ENCODE measurements at regions not wholly inside any gene's neighbourhood (a gene's known extent, or its start where the extent isn't known, plus 50 kb on each side); places are given as distances from the start of the nearest gene placed in this dataset.
A peak's percentile ranks its signal among the peaks of the same experiment; 100 is the strongest.

DNA sequence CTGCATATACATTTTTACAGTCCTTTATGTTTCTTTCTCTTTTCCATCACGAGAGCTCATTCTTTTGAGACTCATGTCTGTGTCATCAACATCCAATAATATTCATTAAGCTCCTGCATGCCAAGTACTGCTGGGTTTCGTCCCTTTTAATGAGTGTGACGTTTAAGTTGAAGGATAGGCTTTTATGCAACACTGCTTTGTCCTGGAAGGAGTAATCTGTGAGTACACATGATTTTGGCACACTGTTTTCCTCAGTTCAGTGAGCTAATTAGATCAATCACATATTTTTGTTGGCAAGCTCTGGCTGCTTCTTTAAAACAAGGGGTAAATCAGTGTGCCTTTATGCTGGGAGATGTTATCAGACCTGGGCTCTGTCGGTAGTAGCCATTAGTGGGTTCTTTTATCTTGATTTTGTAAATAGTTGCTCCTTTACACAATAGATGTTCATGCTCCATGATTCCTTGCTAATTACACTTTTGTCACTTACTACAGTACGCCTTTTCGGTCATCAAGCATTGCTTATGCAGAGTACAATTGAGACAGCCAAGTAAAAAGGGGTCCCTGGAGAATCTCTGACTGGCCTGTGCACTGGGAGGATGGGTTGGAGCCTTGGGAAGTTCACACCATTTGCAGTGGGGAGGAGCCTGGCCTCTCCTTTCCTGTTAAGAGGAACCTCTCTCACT lies 132.6 kb downstream of the FHIP1A start:
- Histone ChIP-seq H3K27ac (ENCODE audit: insufficient read depth, low read length) (no peak overlapping the region), H3K4me1 (ENCODE audit: control insufficient read depth, insufficient read depth, low read length) (no peaks in the 10 kb centered on the region; the same call in 1 of the 2 replicates), H3K4me2 (ENCODE audit: low read depth, low read length) (peak overlapping the region; percentile 57; the same call in 1 of the 2 replicates), H3K79me1 (ENCODE audit: low read depth in 1 of 2, low read length in 2 of 2) (no peaks in the 10 kb centered on the region), H3K18ac (ENCODE audit: low read depth, low read length) (no peak overlapping the region), H3K9me3 (ENCODE audit: control insufficient read depth, insufficient read depth, low read length) (no peaks in the 10 kb centered on the region), H2BK120ac (ENCODE audit: low read depth, low read length) (no peak overlapping the region), H3K27me3 (ENCODE audit: control insufficient read depth, insufficient read depth, low read length) (no peaks in the 10 kb centered on the region), H3K14ac (replicated peaks; ENCODE audit: low read depth, low read length) (no peak overlapping the region), H2BK5ac (ENCODE audit: low read depth, low read length, poor library complexity, severe bottlenecking) (peak overlapping the region; percentile 73), H2AK9ac (replicated peaks; ENCODE audit: low read depth, low read length, poor library complexity) (no peak overlapping the region), H4K5ac (ENCODE audit: low read depth, low read length) (no peak overlapping the region), H4K8ac (ENCODE audit: low read depth in 2 of 2, low read length in 2 of 2) (no peak overlapping the region), H2AFZ (replicated peaks; ENCODE audit: low read length, poor library complexity) (no peak overlapping the region), H3K9me1 (ENCODE audit: insufficient read depth, low read length) (no peaks in the 10 kb centered on the region), H3K23ac (ENCODE audit: low read depth, low read length) (no peak overlapping the region), H3K36me3 (ENCODE audit: control insufficient read depth, insufficient read depth, low read length) (no peaks in the 10 kb centered on the region), H3K9ac (ENCODE audit: low read depth, low read length) (no peak overlapping the region), H4K20me1 (ENCODE audit: insufficient read depth, low read length) (no peaks in the 10 kb centered on the region), H2BK20ac (ENCODE audit: low read depth, low read length) (no peak overlapping the region), H2AK5ac (ENCODE audit: low read depth, low read length) (no peak overlapping the region), H3K4me3 (ENCODE audit: insufficient read depth, low read depth, low read length) (no peak overlapping the region), H3K56ac (ENCODE audit: extremely low read depth, insufficient read depth, low read length) (no peak overlapping the region), H4K91ac (ENCODE audit: insufficient read depth, low read depth, low read length) (no peak overlapping the region; the same call in 1 of the 2 replicates), H3K4ac (ENCODE audit: low read depth, low read length) (no peak overlapping the region), H2BK15ac (ENCODE audit: low read depth, low read length) (no peak overlapping the region)
- dilution Hi-C loops (cut with HindIII; ENCODE audit: low sequenced_read_pairs, unreplicated experiment) = no loop called here
- intact Hi-C loops (cut with micrococcal nuclease) = no loop called here
- no TSS peak for BruUV-seq (replicated peaks)
- no CpG with 5 or more reads among the region's 6 CpGs for WGBS, 2 experiments (ENCODE audit: extremely low coverage in 2 of 2, insufficient read length in 1 of 2)
- in situ Hi-C loops (cut with MboI; ENCODE audit: low sequenced_read_pairs) = no loop called here
- DNase-seq (peak; percentile 58), ATAC-seq (ENCODE audit: low read depth) (peak; percentile 45; the same call in 1 of the 2 replicates)
- ChIA-PET CTCF (interaction anchor here (0.6 kb wide), 1 partner anchor 63 kb away, joined by 8 read pairs; no protein-coding TSS in a partner anchor), POLR2A (ENCODE audit: unreplicated experiment) (no interaction called here)
- TF ChIP-seq NFE2L2 (IDR thresholded peaks at IDR 0.05; ENCODE audit: low read depth, low read length) (no peak), POLR2A (IDR thresholded peaks at IDR 0.05; ENCODE audit: low read depth, low read length) (no peak), RAD21 (IDR thresholded peaks at IDR 0.05; ENCODE audit: low read length) (no peak), MXI1 (IDR thresholded peaks at IDR 0.05; ENCODE audit: borderline replicate concordance, low read depth, low read length) (no peak), CEBPB (IDR thresholded peaks at IDR 0.05; ENCODE audit: low read depth, low read length) (peak; percentile 38; the same call in 1 of the 2 replicates)

Measured in IMR-90 (cell line).